ENCODE measurements at regions not wholly inside any gene's neighbourhood (a gene's known extent, or its start where the extent isn't known, plus 50 kb on each side); places are given as distances from the start of the nearest gene placed in this dataset.
A peak's percentile ranks its signal among the peaks of the same experiment; 100 is the strongest.

DNA sequence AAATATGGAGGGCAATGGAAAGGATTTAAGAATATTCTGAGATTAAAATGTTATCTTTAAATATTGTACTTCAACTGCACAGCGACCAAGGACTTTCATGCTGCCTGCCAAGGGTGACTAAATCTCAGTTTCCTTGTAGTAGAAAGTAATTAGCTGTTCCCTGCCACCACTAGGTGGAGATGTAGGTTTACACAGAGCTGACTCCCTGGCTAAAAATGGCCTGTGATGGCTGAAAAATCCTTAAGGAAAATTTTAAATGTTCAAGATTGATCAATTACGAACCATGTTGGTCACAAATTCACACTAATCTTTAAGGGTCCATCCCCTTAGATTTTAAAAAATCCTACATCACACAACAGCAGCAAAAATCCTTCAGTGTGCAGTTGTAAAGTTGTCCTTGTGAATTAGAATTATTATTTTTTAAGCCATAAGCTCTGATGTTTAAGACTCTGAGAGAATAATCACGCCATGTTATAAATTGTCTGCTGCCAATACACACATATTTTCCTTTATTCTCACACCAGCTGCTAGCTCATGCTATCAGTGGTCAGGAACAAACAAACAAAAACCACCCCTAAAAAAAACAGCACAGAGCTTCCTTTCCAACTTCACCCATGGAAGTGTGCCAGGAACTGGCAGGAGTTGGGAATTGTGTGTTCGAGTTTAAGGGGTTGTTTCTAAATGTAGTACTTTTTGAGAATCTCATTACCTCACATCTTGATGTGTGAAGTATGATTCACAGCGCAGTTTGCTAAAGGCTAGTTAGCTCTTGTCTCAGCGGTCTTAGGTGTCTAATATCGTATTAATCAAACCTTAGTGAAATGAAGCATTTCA lies 399.8 kb downstream of the TMEM182 start:
- Histone ChIP-seq H3K4me1 (no peaks in the 10 kb centered on the region), H3K27me3 (peaks cover 0 to 11% (median 0%) of the 10 kb centered on the region in 9 donors), H3K36me3 (no peaks in the 10 kb centered on the region), H3K27ac (no peak overlapping the region), H3K4me3 (no peak overlapping the region), H3K9me3 (no peaks in the 10 kb centered on the region)
- no peak for TF ChIP-seq POLR2A (IDR thresholded peaks at IDR 0.05)
- TF ChIP-seq, protein P1, sequence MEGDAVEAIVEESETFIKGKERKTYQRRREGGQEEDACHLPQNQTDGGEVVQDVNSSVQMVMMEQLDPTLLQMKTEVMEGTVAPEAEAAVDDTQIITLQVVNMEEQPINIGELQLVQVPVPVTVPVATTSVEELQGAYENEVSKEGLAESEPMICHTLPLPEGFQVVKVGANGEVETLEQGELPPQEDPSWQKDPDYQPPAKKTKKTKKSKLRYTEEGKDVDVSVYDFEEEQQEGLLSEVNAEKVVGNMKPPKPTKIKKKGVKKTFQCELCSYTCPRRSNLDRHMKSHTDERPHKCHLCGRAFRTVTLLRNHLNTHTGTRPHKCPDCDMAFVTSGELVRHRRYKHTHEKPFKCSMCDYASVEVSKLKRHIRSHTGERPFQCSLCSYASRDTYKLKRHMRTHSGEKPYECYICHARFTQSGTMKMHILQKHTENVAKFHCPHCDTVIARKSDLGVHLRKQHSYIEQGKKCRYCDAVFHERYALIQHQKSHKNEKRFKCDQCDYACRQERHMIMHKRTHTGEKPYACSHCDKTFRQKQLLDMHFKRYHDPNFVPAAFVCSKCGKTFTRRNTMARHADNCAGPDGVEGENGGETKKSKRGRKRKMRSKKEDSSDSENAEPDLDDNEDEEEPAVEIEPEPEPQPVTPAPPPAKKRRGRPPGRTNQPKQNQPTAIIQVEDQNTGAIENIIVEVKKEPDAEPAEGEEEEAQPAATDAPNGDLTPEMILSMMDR (IDR thresholded peaks at IDR 0.05), result peak; percentile 42 to 72 (median 58)
- intact Hi-C loops (cut with DNase I), result loop anchor here in 2 of 10 donors (5.0 to 10.0 kb wide), 2 partner anchors 1711 to 1713 kb away; no protein-coding TSS in a partner anchor
- ATAC-seq (peak in 3 of 4 donors; percentile 22 to 61 (median 57)), DNase-seq (no peak)
- 37 to 45% (median 41%) methylated on average over 7 of the region's 7 CpGs for WGBS, 4 donors

DNA sequence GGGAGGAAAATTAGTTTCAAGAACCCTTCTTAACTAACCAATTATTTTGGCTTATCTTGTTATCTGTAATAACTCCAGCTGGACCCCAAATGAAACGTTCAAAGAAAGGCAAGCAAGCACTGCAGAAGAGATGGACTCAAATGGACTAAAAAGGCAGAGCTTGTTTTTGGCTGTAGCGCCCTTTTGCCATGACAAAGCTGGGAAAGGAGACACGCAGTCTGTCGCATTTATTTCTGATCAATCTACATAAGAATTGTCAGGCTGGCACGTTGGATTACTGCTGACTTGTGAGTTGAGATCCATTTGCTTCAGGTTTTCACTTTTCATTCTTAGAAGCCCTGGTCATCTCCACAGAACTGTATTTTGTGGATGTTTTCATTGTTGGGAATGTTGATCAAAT lies 402.9 kb downstream of the TMEM182 start:
- DNase-seq, result no peak
- no peak for ATAC-seq
- WGBS, 4 donors, result 54 to 63% (median 56%) methylated on average over 5 of the region's 5 CpGs
- Histone ChIP-seq H3K4me1 (no peaks in the 10 kb centered on the region), H3K4me3 (no peak overlapping the region), H3K36me3 (no peaks in the 10 kb centered on the region), H3K27ac (no peak overlapping the region), H3K9me3 (no peaks in the 10 kb centered on the region), H3K27me3 (peaks cover 0 to 1% (median 0%) of the 10 kb centered on the region in 9 donors)
- intact Hi-C loops (cut with DNase I), result loop anchor here in 2 of 10 donors (5.0 to 10.0 kb wide), 2 partner anchors 1708 to 1710 kb away; no protein-coding TSS in a partner anchor
- no peak for TF ChIP-seq POLR2A (IDR thresholded peaks at IDR 0.05)
- TF ChIP-seq, protein P1 (IDR thresholded peaks at IDR 0.05), result no peak

DNA sequence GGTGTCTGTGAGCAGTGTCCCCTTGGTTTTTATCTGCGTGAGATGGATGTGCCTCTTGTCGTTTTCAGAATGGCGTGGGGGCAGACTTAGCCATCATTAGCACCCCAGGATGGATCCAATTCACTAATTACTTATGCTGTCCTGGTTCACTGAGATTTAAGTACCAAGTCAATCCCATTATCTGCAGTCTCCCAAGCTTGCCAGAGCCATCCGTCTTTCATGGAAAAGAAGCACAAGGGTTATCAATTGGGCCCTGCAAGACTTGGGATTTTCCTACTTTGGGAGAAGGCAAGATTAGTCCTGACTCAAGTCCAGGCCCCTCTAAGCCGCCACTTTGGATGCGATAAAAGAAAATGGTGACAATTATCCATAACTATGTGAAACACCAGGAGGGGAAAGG lies 404.0 kb downstream of the TMEM182 start:
- intact Hi-C loops (cut with DNase I), result loop anchor here in 1 of 10 donors (10.0 kb wide), 1 partner anchor 1709 kb away; no protein-coding TSS in a partner anchor
- Histone ChIP-seq H3K9me3 (no peaks in the 10 kb centered on the region), H3K36me3 (no peaks in the 10 kb centered on the region), H3K4me1 (no peaks in the 10 kb centered on the region), H3K27me3 (no peaks in the 10 kb centered on the region), H3K4me3 (no peak overlapping the region), H3K27ac (no peak overlapping the region)
- DNase-seq (no peak), ATAC-seq (no peak)
- TF ChIP-seq, protein P1 (IDR thresholded peaks at IDR 0.05), result no peak
- TF ChIP-seq POLR2A (IDR thresholded peaks at IDR 0.05), result no peak
- WGBS, 4 donors, result 51 to 60% (median 53%) methylated on average over 6 of the region's 6 CpGs

DNA sequence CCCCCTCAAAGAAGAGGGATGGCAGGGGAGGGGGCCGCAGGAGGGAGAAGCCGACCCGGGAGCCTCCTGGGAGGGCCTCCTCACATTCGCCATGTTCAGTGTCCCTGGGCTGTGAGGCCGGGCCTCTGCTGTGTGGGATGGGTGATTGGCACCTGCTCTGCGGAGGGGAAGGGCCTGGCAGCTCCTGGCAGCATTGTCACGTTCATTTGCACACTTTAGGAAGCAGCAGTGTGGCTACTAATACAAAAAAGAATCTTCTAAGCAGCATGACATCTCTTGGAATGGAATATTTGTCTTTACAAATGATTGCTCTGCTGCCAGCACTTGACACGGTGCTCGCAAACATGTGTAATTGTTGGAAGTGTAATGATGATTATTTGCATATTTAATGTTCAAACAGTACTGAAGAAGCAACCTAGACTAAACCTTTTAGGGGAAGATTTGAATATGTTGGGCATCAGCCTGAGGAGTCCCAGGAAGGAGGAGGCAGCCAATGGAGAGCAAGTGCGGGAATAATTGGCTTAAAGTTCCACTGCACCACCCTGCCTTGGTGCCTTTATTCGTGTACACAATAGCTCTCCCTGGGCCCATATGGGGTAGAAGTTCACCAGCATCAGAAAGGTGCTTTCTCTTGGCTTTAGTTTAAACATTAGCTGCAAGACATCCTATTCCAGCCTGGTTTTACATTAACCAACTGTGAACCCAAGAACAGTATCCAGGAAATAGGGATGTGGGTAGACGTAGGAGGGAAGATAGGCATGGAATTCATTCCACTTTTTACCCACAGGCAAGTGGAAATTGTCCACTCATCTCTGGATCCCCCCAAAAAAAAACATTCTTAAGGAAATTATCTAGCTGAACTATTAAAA lies 404.9 kb downstream of the TMEM182 start:
- ATAC-seq (no peak), DNase-seq (no peak)
- Histone ChIP-seq H3K27me3 (no peaks in the 10 kb centered on the region), H3K4me3 (no peak overlapping the region), H3K9me3 (no peaks in the 10 kb centered on the region), H3K27ac (no peak overlapping the region), H3K36me3 (no peaks in the 10 kb centered on the region), H3K4me1 (no peaks in the 10 kb centered on the region)
- WGBS, 4 donors, result 73 to 77% (median 74%) methylated on average over 12 of the region's 12 CpGs
- intact Hi-C loops (cut with DNase I), result loop anchor here in 1 of 10 donors (10.0 kb wide), 1 partner anchor 1708 kb away; no protein-coding TSS in a partner anchor
- no peak for TF ChIP-seq POLR2A (IDR thresholded peaks at IDR 0.05)
- TF ChIP-seq, protein P1 (IDR thresholded peaks at IDR 0.05), result no peak

All from heart left ventricle (tissue), 16 donors.